Gastrocnemius medialis (tissue), 4 donors: ENCODE measurements at regions not wholly inside any gene's neighbourhood (a gene's known extent, or its start where the extent isn't known, plus 50 kb on each side); places are given as distances from the start of the nearest gene placed in this dataset.

ENCODE experiments used
- ATAC-seq, 2 donors: fragments of 150-250 bp; one replicate each; pipeline ENCODE4 v1.9.1; 2016
- DNase-seq, 2 donors: peaks; one replicate each; pipeline ENCODE4 v3.0.0-alpha.2; 2019
- H3K27ac ChIP-seq, 4 donors: fragments of 200-600 bp; sonication (generic); 1 replicate in 1 of 4; 2 replicates in 3 of 4; pipeline ENCODE4 v1.5.1; 2016 to 2018; ENCODE audit warnings: mild to moderate bottlenecking in 2 of 4, moderate library complexity in 1 of 4
- H3K27me3 ChIP-seq, 3 donors: fragments of 200-600 bp; sonication (generic) in 2 of 3; 1 replicate in 1 of 3; 2 replicates in 2 of 3; pipeline versions ENCODE4 v1.5.1 to v1.6.0; 2016 to 2019; ENCODE audit warnings: mild to moderate bottlenecking in 1 of 3, moderate library complexity in 1 of 3
- H3K36me3 ChIP-seq, 2 donors: fragments of 200-600 bp; sonication (generic) in 1 of 2; one replicate each; pipeline ENCODE4 v1.5.1; 2017 to 2018
- H3K4me1 ChIP-seq, 2 donors: fragments of 200-600 bp; sonication (generic) in 1 of 2; one replicate each; pipeline ENCODE4 v1.5.1; 2016 to 2017; ENCODE audit warnings: mild to moderate bottlenecking in 2 of 2
- H3K4me3 ChIP-seq, 4 donors: fragments of 200-600 bp; sonication (generic) in 3 of 4; 1 replicate in 1 of 4; 2 replicates in 3 of 4; pipeline ENCODE4 v1.5.1; 2016 to 2019; ENCODE audit warnings: mild to moderate bottlenecking in 2 of 4
- H3K9me3 ChIP-seq, 3 donors: fragments of 200-600 bp; sonication (generic) in 2 of 3; 1 replicate in 1 of 3; 2 replicates in 2 of 3; pipeline ENCODE4 v1.5.1; 2016 to 2019
- POLR2A ChIP-seq, 2 donors: fragments of 450-650 bp; IDR thresholded peaks; one replicate each; pipeline ENCODE4 v1.6.1; 2017; ENCODE audit warnings: antibody characterized with exemption in 2 of 2, mild to moderate bottlenecking in 2 of 2, moderate library complexity in 2 of 2
- in situ Hi-C, 4 donors: fragments of 200-750 bp; cut with MboI; loops; one replicate each; pipeline versions ENCODE4 v1.15.0 to v1.8.0; 2017; ENCODE audit warnings: low sequenced_read_pairs in 4 of 4
- intact Hi-C: fragments of 100-400 bp; cut with DNase I; formaldehyde crosslinking; loops from one replicate; pipeline ENCODE4 v1.15.1; 2023; ENCODE audit warnings: low total_unique reads
- TF ChIP-seq, protein P1 (sequence below), 5 experiments: fragments of 450-650 bp in 3 of 5; fragments of 200-600 bp in 2 of 5; sonication (generic) in 2 of 5; IDR thresholded peaks in 4 of 5; conservative IDR thresholded peaks in 1 of 5; 1 replicate in 4 of 5; 2 replicates in 1 of 5; pipeline ENCODE4 v1.5.1; 2016 to 2019; ENCODE audit warnings: antibody characterized with exemption in 5 of 5, mild to moderate bottlenecking in 3 of 5, moderate library complexity in 3 of 5

DNA sequence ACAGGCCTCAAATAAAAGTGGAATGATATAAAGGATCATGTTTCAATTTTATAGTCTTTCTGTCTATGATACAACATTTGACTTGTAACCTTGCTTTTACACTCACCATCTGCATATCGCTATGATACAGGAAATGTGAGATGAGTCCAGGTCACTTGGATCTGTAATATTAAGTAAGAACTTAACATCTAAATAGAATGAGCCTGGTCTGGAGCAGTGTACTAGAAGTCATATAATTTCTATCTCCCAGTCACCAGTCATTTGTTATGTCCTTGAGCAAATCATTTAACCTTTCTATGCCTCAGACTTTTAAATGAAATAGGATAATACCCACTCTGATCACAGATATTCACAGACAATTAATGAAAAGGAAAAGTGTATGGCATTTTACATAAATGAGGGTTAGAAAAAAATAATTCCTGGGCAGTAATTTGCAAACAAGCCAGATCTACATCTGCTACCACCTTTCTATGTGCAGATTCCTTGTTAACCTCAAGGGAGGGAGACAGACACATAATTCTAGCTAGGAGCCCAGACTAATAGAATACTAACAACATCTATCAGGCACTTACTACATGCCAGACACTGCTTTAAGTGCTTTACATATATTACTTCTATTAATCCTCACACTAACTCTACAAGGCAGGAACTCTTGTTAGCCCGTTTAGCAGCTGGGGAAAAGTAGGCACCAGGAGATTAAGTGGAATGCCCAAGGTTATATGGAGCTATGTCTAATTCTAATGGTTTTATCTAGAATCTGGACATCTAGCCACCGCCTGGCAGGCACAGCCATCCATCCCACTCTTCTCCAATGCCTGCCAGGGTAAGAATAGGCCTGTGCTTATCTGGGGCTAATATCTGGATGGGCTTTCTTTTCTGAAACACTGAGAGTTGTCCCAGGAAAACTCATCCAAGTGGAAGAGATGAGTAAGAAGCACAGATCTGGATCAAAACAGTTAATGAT is 313.6 kb upstream of the CDH20 start:
- no peaks in the 10 kb centered on the region for H3K9me3 ChIP-seq
- intact Hi-C loops: no loop called here
- H3K27ac ChIP-seq: no peak overlapping the region
- DNase-seq: no peak
- TF ChIP-seq, protein P1, sequence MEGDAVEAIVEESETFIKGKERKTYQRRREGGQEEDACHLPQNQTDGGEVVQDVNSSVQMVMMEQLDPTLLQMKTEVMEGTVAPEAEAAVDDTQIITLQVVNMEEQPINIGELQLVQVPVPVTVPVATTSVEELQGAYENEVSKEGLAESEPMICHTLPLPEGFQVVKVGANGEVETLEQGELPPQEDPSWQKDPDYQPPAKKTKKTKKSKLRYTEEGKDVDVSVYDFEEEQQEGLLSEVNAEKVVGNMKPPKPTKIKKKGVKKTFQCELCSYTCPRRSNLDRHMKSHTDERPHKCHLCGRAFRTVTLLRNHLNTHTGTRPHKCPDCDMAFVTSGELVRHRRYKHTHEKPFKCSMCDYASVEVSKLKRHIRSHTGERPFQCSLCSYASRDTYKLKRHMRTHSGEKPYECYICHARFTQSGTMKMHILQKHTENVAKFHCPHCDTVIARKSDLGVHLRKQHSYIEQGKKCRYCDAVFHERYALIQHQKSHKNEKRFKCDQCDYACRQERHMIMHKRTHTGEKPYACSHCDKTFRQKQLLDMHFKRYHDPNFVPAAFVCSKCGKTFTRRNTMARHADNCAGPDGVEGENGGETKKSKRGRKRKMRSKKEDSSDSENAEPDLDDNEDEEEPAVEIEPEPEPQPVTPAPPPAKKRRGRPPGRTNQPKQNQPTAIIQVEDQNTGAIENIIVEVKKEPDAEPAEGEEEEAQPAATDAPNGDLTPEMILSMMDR (IDR thresholded peaks at IDR 0.05 in 4 of 5, conservative IDR thresholded peaks at IDR 0.05 in 1 of 5): no peak
- no peak for TF ChIP-seq POLR2A (IDR thresholded peaks at IDR 0.05)
- no peak for ATAC-seq
- no peaks in the 10 kb centered on the region for H3K36me3 ChIP-seq
- in situ Hi-C loops: no loop called here
- H3K4me3 ChIP-seq: no peak overlapping the region
- no peaks in the 10 kb centered on the region for H3K4me1 ChIP-seq
- no peaks in the 10 kb centered on the region for H3K27me3 ChIP-seq

DNA sequence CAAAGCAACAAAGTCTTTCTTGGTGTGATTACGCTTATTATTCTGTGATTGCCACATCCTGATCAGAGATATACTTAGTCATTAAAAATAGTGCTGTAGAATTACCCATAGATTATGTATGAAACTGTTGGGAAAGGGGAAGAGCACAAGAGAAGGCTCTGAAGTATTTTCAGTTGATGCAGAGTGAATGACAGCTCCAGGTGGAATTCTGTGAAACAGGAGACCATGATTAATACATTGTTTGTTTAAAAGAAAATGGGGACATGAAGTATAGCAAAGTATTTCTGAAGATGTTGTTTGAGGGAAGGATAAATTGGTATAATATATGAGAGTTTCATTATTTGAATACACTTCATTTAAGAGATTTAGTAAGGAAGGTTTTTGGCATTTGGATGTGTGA is 307.6 kb upstream of the CDH20 start:
- DNase-seq: no peak
- no peaks in the 10 kb centered on the region for H3K36me3 ChIP-seq
- in situ Hi-C loops (no loop called here), intact Hi-C loops (no loop called here)
- ATAC-seq: no peak
- no peaks in the 10 kb centered on the region for H3K4me1 ChIP-seq
- no peak overlapping the region for H3K27ac ChIP-seq
- H3K27me3 ChIP-seq: no peaks in the 10 kb centered on the region
- no peak for TF ChIP-seq POLR2A (IDR thresholded peaks at IDR 0.05)
- TF ChIP-seq, protein P1 (IDR thresholded peaks at IDR 0.05 in 4 of 5, conservative IDR thresholded peaks at IDR 0.05 in 1 of 5): no peak
- H3K9me3 ChIP-seq: no peaks in the 10 kb centered on the region
- H3K4me3 ChIP-seq: no peak overlapping the region

DNA sequence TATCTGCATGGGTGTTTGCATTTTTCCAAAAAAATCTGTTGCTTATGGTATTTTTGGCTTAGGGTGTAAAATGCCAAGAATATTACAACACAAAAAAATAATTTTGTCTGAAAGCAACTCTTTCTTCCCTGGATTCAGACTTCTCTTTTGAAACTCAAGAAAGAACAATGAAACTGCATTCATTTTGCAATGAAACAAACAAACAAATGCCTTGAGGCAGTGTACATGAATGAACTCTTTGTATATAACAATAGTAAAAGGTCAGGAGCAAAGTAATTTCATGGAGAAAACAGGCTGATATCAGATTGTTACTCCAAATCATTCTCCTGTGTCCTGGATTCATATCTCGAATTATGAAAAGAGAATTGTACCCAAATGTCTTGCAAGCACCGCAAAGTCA is 301.6 kb upstream of the CDH20 start:
- Histone ChIP-seq H3K36me3 (no peaks in the 10 kb centered on the region), H3K4me1 (no peaks in the 10 kb centered on the region), H3K9me3 (no peaks in the 10 kb centered on the region), H3K27me3 (no peaks in the 10 kb centered on the region), H3K4me3 (no peak overlapping the region), H3K27ac (no peak overlapping the region)
- TF ChIP-seq, protein P1 (IDR thresholded peaks at IDR 0.05 in 4 of 5, conservative IDR thresholded peaks at IDR 0.05 in 1 of 5): no peak
- TF ChIP-seq POLR2A (IDR thresholded peaks at IDR 0.05): no peak
- in situ Hi-C loops: no loop called here
- ATAC-seq (no peak), DNase-seq (no peak)
- intact Hi-C loops: no loop called here

DNA sequence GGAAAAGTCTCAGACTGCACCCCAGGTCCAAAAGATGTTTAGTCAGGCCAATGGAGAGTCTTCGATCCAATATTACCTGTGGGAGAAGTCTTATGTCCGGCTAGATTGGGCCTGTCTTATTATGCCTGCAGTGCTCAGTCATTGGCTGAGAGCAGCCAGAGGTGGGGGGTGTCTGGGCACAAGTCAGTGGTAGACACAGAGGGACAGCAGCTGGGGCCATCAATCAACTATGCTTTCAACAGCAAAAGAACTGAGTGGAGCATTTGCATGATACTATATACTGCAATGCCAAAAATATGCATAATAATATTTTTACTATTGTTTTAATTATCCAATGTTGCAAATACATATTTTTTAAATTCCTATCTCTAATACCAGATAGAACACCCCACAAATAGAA is 298.6 kb upstream of the CDH20 start:
- in situ Hi-C loops: no loop called here
- no peak overlapping the region for H3K27ac ChIP-seq
- TF ChIP-seq, protein P1 (IDR thresholded peaks at IDR 0.05 in 4 of 5, conservative IDR thresholded peaks at IDR 0.05 in 1 of 5): no peak
- TF ChIP-seq POLR2A (IDR thresholded peaks at IDR 0.05): no peak
- no peaks in the 10 kb centered on the region for H3K36me3 ChIP-seq
- no peaks in the 10 kb centered on the region for H3K9me3 ChIP-seq
- H3K27me3 ChIP-seq: no peaks in the 10 kb centered on the region
- no peak for ATAC-seq
- H3K4me1 ChIP-seq: no peaks in the 10 kb centered on the region
- intact Hi-C loops: no loop called here
- no peak overlapping the region for H3K4me3 ChIP-seq
- no peak for DNase-seq
